ENCODE measurements at regions not wholly inside any gene's neighbourhood (a gene's known extent, or its start where the extent isn't known, plus 50 kb on each side); places are given as distances from the start of the nearest gene placed in this dataset.

DNA sequence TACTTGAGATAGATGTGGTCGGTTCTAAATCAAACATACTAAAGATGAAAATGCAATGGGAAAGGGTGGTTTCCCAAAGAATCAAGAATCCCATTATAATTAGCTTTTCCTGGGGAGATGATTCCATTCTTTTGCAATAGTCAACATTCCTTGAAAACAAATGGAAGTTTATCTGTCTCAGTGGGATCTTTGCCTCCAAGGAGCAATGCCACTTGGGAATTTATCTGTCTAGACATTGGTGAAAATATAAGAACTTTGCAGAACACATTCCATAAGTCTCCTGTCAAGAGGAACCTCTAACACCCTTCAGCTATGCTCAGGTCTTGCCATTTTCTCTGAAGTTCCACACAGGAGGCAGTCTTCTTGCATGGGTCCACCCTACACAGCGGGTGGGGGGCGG, 152.5 kb downstream of the KCTD12 start:
- Histone ChIP-seq H2AFZ (ENCODE audit: low read length) (no peak overlapping the region), H3K4me3 (replicated peaks in 1 of 4; ENCODE audit: control extremely low read depth in 1 of 4, insufficient read depth in 1 of 4, low read depth in 3 of 4, low read length in 4 of 4) (no peak overlapping the region), H3K27me3 (ENCODE audit: control insufficient read depth, insufficient read depth, low read length) (no peaks in the 10 kb centered on the region), H3K27ac (ENCODE audit: insufficient read depth, low read length) (no peak overlapping the region), H4K20me1 (ENCODE audit: control insufficient read depth, extremely low read depth, insufficient read depth, low read length) (no peaks in the 10 kb centered on the region), H3K4me2 (ENCODE audit: extremely low read depth, insufficient read depth, low read length) (no peak overlapping the region), H3K9ac (ENCODE audit: insufficient read depth, low read length) (no peak overlapping the region), H3K36me3 (ENCODE audit: control insufficient read depth, insufficient read depth, low read length) (no peaks in the 10 kb centered on the region), H3K79me2 (ENCODE audit: control insufficient read depth, insufficient read depth, low read length) (no peaks in the 10 kb centered on the region), H3K4me1 (ENCODE audit: control insufficient read depth, extremely low read depth, insufficient read depth, low read length) (no peaks in the 10 kb centered on the region), H3K9me3 (ENCODE audit: control insufficient read depth, insufficient read depth, low read depth, low read length) (no peaks in the 10 kb centered on the region)
- no peak for DNase-seq (ENCODE audit: low read depth in 2 of 2)
- TF ChIP-seq, protein P1, sequence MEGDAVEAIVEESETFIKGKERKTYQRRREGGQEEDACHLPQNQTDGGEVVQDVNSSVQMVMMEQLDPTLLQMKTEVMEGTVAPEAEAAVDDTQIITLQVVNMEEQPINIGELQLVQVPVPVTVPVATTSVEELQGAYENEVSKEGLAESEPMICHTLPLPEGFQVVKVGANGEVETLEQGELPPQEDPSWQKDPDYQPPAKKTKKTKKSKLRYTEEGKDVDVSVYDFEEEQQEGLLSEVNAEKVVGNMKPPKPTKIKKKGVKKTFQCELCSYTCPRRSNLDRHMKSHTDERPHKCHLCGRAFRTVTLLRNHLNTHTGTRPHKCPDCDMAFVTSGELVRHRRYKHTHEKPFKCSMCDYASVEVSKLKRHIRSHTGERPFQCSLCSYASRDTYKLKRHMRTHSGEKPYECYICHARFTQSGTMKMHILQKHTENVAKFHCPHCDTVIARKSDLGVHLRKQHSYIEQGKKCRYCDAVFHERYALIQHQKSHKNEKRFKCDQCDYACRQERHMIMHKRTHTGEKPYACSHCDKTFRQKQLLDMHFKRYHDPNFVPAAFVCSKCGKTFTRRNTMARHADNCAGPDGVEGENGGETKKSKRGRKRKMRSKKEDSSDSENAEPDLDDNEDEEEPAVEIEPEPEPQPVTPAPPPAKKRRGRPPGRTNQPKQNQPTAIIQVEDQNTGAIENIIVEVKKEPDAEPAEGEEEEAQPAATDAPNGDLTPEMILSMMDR (conservative IDR thresholded peaks at IDR 0.05 in 1 of 2, IDR thresholded peaks at IDR 0.05 in 1 of 2; ENCODE audit: low read depth in 1 of 2, low read length in 2 of 2), result no peak
- no peak for TF ChIP-seq EZH2 (IDR thresholded peaks at IDR 0.05; ENCODE audit: low read length, missing control alignments)

- no peaks in the 10 kb centered on the region for H3K4me1 ChIP-seq (ENCODE audit: control insufficient read depth, extremely low read depth, insufficient read depth, low read length)
- no peak overlapping the region for H3K4me3 ChIP-seq (replicated peaks in 1 of 4; ENCODE audit: control extremely low read depth in 1 of 4, insufficient read depth in 1 of 4, low read depth in 3 of 4, low read length in 4 of 4)
- H3K27ac ChIP-seq (ENCODE audit: insufficient read depth, low read length), result no peak overlapping the region
- H4K20me1 ChIP-seq (ENCODE audit: control insufficient read depth, extremely low read depth, insufficient read depth, low read length), result no peaks in the 10 kb centered on the region
- H3K36me3 ChIP-seq (ENCODE audit: control insufficient read depth, insufficient read depth, low read length), result no peaks in the 10 kb centered on the region
- H2AFZ ChIP-seq (ENCODE audit: low read length), result no peak overlapping the region
- H3K79me2 ChIP-seq (ENCODE audit: control insufficient read depth, insufficient read depth, low read length), result no peaks in the 10 kb centered on the region
- no peak overlapping the region for H3K4me2 ChIP-seq (ENCODE audit: extremely low read depth, insufficient read depth, low read length)
- no peak overlapping the region for H3K9ac ChIP-seq (ENCODE audit: insufficient read depth, low read length)
- no peak for TF ChIP-seq EZH2 (IDR thresholded peaks at IDR 0.05; ENCODE audit: low read length, missing control alignments)
- TF ChIP-seq, protein P1 (conservative IDR thresholded peaks at IDR 0.05 in 1 of 2, IDR thresholded peaks at IDR 0.05 in 1 of 2; ENCODE audit: low read depth in 1 of 2, low read length in 2 of 2), result no peak
- no peaks in the 10 kb centered on the region for H3K27me3 ChIP-seq (ENCODE audit: control insufficient read depth, insufficient read depth, low read length)
- DNase-seq (ENCODE audit: low read depth in 2 of 2), result no peak
- no peaks in the 10 kb centered on the region for H3K9me3 ChIP-seq (ENCODE audit: control insufficient read depth, insufficient read depth, low read depth, low read length)
Observed at GRCh38 chr13:76732367-76732766, 153.8 kb downstream of the KCTD12 start.

DNA sequence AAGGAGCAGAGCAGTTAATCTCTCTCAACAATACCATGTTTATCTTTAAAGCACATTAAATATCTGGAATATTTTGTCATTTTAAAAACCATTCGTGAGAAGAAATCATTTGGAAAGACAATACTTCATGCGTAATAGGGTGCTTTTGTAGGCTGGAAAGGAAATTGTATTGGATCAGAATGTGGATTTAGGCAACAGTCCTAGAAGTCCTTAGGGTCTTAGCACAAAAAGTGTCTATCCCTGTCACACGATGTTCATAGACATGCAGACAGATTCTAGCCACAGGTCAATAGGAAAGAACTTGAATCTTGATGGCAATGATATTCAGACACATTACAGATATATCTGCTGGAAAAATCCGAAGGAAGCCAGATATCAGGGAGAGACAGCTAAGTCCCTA, 156.0 kb downstream of the KCTD12 start:
- Histone ChIP-seq H3K79me2 (ENCODE audit: control insufficient read depth, insufficient read depth, low read length) (no peaks in the 10 kb centered on the region), H3K9ac (ENCODE audit: insufficient read depth, low read length) (no peak overlapping the region), H3K4me3 (replicated peaks in 1 of 4; ENCODE audit: control extremely low read depth in 1 of 4, insufficient read depth in 1 of 4, low read depth in 3 of 4, low read length in 4 of 4) (no peak overlapping the region), H3K9me3 (ENCODE audit: control insufficient read depth, insufficient read depth, low read depth, low read length) (no peaks in the 10 kb centered on the region), H3K4me2 (ENCODE audit: extremely low read depth, insufficient read depth, low read length) (no peak overlapping the region), H2AFZ (ENCODE audit: low read length) (no peak overlapping the region), H4K20me1 (ENCODE audit: control insufficient read depth, extremely low read depth, insufficient read depth, low read length) (no peaks in the 10 kb centered on the region), H3K36me3 (ENCODE audit: control insufficient read depth, insufficient read depth, low read length) (no peaks in the 10 kb centered on the region), H3K27ac (ENCODE audit: insufficient read depth, low read length) (no peak overlapping the region), H3K4me1 (ENCODE audit: control insufficient read depth, extremely low read depth, insufficient read depth, low read length) (no peaks in the 10 kb centered on the region), H3K27me3 (ENCODE audit: control insufficient read depth, insufficient read depth, low read length) (no peaks in the 10 kb centered on the region)
- no peak for TF ChIP-seq EZH2 (IDR thresholded peaks at IDR 0.05; ENCODE audit: low read length, missing control alignments)
- TF ChIP-seq, protein P1 (conservative IDR thresholded peaks at IDR 0.05 in 1 of 2, IDR thresholded peaks at IDR 0.05 in 1 of 2; ENCODE audit: low read depth in 1 of 2, low read length in 2 of 2), result no peak
- DNase-seq (ENCODE audit: low read depth in 2 of 2), result no peak

All from fibroblast of lung (primary cell).